ENCODE measurements at regions not wholly inside any gene's neighbourhood (a gene's known extent, or its start where the extent isn't known, plus 50 kb on each side); places are given as distances from the start of the nearest gene placed in this dataset.

GRCh38 chr4:64068096-64068495 lies 341.2 kb downstream of the TECRL start:
- no peak for TF ChIP-seq CTCF (IDR thresholded peaks at IDR 0.05)
- TF ChIP-seq SIN3A (IDR thresholded peaks at IDR 0.05; ENCODE audit: borderline replicate concordance, insufficient read depth, low read depth, low read length) = no peak
- TF ChIP-seq TCF7L2 (IDR thresholded peaks at IDR 0.05; ENCODE audit: low read depth, low read length) = no peak

All from Panc1 (cell line).